ENCODE measurements at regions not wholly inside any gene's neighbourhood (a gene's known extent, or its start where the extent isn't known, plus 50 kb on each side); places are given as distances from the start of the nearest gene placed in this dataset.
A peak's percentile ranks its signal among the peaks of the same experiment; 100 is the strongest.

DNA sequence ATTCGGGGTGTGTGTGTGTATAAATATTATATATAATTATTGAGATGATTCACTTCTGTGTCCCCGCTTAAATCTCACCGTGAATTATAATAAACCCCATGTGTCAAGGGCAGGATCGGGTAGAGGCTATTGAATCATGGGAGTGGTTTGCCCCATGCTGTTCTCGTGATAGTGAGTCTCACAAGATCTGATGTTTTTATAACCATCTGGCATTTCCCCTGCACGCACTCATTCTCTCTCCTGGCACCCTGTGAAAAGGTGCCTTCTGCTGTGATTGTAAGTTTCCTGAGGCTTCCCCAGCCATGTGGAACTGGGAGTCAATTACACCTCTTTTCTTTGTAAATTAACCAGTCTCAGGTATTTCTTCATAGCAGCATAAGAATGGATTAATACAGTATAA is 851.4 kb upstream of the AGA start:
- Histone ChIP-seq H4K20me1 (ENCODE audit: insufficient read depth, low read length) (no peaks in the 10 kb centered on the region), H2AFZ (ENCODE audit: low read length) (no peak overlapping the region), H3K9me3 (replicated peaks; ENCODE audit: insufficient read depth, low read length) (no peaks in the 10 kb centered on the region), H3K36me3 (replicated peaks; ENCODE audit: insufficient read depth, low read length) (no peaks in the 10 kb centered on the region), H3K9ac (ENCODE audit: low read length) (no peak overlapping the region), H3K27me3 (replicated peaks; ENCODE audit: insufficient read depth, low read length) (no peaks in the 10 kb centered on the region), H3K4me2 (ENCODE audit: low read depth, low read length) (no peak overlapping the region), H3K4me1 (ENCODE audit: low read length) (no peaks in the 10 kb centered on the region), H3K9me2 (replicated peaks; ENCODE audit: insufficient read depth, low read length) (no peaks in the 10 kb centered on the region), H3K4me3 (ENCODE audit: low read length) (no peak overlapping the region), H3F3A (ENCODE audit: insufficient read depth, low read length) (no peaks in the 10 kb centered on the region), H3K79me2 (ENCODE audit: low read length) (no peaks in the 10 kb centered on the region), H3K27ac (ENCODE audit: low read length) (no peak overlapping the region)
- no peak for DNase-seq
- TF ChIP-seq EZH2phosphoT487 (IDR thresholded peaks at IDR 0.05; ENCODE audit: low read length), result no peak
- TF ChIP-seq, protein P1, sequence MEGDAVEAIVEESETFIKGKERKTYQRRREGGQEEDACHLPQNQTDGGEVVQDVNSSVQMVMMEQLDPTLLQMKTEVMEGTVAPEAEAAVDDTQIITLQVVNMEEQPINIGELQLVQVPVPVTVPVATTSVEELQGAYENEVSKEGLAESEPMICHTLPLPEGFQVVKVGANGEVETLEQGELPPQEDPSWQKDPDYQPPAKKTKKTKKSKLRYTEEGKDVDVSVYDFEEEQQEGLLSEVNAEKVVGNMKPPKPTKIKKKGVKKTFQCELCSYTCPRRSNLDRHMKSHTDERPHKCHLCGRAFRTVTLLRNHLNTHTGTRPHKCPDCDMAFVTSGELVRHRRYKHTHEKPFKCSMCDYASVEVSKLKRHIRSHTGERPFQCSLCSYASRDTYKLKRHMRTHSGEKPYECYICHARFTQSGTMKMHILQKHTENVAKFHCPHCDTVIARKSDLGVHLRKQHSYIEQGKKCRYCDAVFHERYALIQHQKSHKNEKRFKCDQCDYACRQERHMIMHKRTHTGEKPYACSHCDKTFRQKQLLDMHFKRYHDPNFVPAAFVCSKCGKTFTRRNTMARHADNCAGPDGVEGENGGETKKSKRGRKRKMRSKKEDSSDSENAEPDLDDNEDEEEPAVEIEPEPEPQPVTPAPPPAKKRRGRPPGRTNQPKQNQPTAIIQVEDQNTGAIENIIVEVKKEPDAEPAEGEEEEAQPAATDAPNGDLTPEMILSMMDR (IDR thresholded peaks at IDR 0.05; ENCODE audit: low read length), result no peak
- TF ChIP-seq EZH2 (optimal IDR thresholded peaks at IDR 0.05; ENCODE audit: low read depth, low read length), result no peak

DNA sequence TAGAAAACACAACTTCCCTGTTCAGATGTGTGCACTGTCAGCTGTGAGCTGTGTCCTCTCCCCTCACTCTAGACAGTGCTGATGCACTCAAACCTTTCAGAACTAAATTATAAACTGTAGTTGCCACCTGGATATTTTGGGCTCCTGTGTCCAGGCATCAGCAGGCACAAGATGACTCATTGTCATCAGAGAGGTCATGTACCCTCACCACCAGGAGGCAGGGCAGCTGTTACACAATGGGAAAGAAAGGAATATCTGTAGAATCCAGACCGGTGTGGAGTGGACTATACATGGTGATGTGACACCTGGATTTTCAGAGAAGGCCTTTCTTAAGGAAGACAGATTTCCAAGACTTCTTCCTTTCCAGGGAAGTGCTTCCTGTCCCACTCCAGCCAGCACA is 854.4 kb upstream of the AGA start:
- H3K79me2 ChIP-seq (ENCODE audit: low read length), result no peaks in the 10 kb centered on the region
- no peaks in the 10 kb centered on the region for H3K27me3 ChIP-seq (replicated peaks; ENCODE audit: insufficient read depth, low read length)

DNA sequence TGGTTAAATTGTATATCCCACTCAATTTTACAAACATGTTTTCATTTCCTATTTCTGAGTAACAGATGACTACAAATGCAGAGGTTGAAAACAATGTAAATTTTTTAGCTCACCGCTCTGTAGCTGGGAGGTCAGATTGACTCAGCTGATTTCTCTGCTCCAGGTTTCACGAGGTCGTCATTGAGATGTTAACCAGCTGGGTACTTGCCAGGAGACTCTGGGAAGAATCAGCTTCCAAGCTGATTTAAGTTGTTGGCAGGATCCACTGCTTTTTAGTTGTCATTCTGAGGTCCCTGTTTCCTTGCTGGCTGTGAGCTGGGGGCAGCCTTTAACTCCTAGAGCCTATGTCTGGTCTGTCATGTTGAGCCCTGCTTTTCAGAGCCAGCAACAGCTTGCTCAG is 864.3 kb upstream of the AGA start:
- H3K27me3 ChIP-seq (replicated peaks; ENCODE audit: insufficient read depth, low read length), result no peaks in the 10 kb centered on the region
- H2AFZ ChIP-seq (ENCODE audit: low read length), result no peak overlapping the region

More for the DNA sequence above, 854.4 kb upstream of the AGA start:
- H3F3A ChIP-seq (ENCODE audit: insufficient read depth, low read length), result no peaks in the 10 kb centered on the region
- no peaks in the 10 kb centered on the region for H4K20me1 ChIP-seq (ENCODE audit: insufficient read depth, low read length)
- no peak overlapping the region for H3K27ac ChIP-seq (ENCODE audit: low read length)
- H3K4me2 ChIP-seq (ENCODE audit: low read depth, low read length), result no peak overlapping the region
- no peak overlapping the region for H3K9ac ChIP-seq (ENCODE audit: low read length)
- TF ChIP-seq, protein P1 (IDR thresholded peaks at IDR 0.05; ENCODE audit: low read length), result 0 out of 2 replicates have a peak, but pooled peaks have one; percentile 14
- no peak for TF ChIP-seq EZH2phosphoT487 (IDR thresholded peaks at IDR 0.05; ENCODE audit: low read length)
- H2AFZ ChIP-seq (ENCODE audit: low read length), result no peak overlapping the region
- DNase-seq, result no peak
- H3K9me3 ChIP-seq (replicated peaks; ENCODE audit: insufficient read depth, low read length), result no peaks in the 10 kb centered on the region
- H3K9me2 ChIP-seq (replicated peaks; ENCODE audit: insufficient read depth, low read length), result no peaks in the 10 kb centered on the region
- H3K4me1 ChIP-seq (ENCODE audit: low read length), result no peaks in the 10 kb centered on the region
- no peak overlapping the region for H3K4me3 ChIP-seq (ENCODE audit: low read length)
- no peaks in the 10 kb centered on the region for H3K36me3 ChIP-seq (replicated peaks; ENCODE audit: insufficient read depth, low read length)

More for the DNA sequence above, 864.3 kb upstream of the AGA start:
- H3K27ac ChIP-seq (ENCODE audit: low read length), result no peak overlapping the region
- no peaks in the 10 kb centered on the region for H3K36me3 ChIP-seq (replicated peaks; ENCODE audit: insufficient read depth, low read length)
- TF ChIP-seq EZH2 (optimal IDR thresholded peaks at IDR 0.05; ENCODE audit: low read depth, low read length) (no peak), EZH2phosphoT487 (IDR thresholded peaks at IDR 0.05; ENCODE audit: low read length) (no peak)
- TF ChIP-seq, protein P1 (IDR thresholded peaks at IDR 0.05; ENCODE audit: low read length), result no peak
- H3K9ac ChIP-seq (ENCODE audit: low read length), result no peak overlapping the region
- no peak overlapping the region for H3K4me2 ChIP-seq (ENCODE audit: low read depth, low read length)
- no peaks in the 10 kb centered on the region for H3K4me1 ChIP-seq (ENCODE audit: low read length)
- no peaks in the 10 kb centered on the region for H3K79me2 ChIP-seq (ENCODE audit: low read length)
- H4K20me1 ChIP-seq (ENCODE audit: insufficient read depth, low read length), result no peaks in the 10 kb centered on the region
- H3K9me3 ChIP-seq (replicated peaks; ENCODE audit: insufficient read depth, low read length), result no peaks in the 10 kb centered on the region; the same call in 1 of the 2 replicates
- no peak overlapping the region for H3K4me3 ChIP-seq (ENCODE audit: low read length)
- H3K9me2 ChIP-seq (replicated peaks; ENCODE audit: insufficient read depth, low read length), result no peaks in the 10 kb centered on the region
- no peaks in the 10 kb centered on the region for H3F3A ChIP-seq (ENCODE audit: insufficient read depth, low read length)
- DNase-seq, result no peak

Measured in MM.1S (cell line).